Activated CD8-positive, alpha-beta memory T cell treated with anti-CD3 and anti-CD28 coated beads, Interleukin-2, amount 50 U/mL, for 4 hours (primary cell): ENCODE measurements at regions not wholly inside any gene's neighbourhood (a gene's known extent, or its start where the extent isn't known, plus 50 kb on each side); places are given as distances from the start of the nearest gene placed in this dataset.
"Not testable (repeated sequence)": the region's sequence is repeated elsewhere in the genome, so short reads cannot be mapped to it uniquely, and the experiment has no call there.

ENCODE experiments used
- DNase-seq: peaks from one replicate; pipeline ENCODE4 v3.0.0-alpha.2; 2020

DNA sequence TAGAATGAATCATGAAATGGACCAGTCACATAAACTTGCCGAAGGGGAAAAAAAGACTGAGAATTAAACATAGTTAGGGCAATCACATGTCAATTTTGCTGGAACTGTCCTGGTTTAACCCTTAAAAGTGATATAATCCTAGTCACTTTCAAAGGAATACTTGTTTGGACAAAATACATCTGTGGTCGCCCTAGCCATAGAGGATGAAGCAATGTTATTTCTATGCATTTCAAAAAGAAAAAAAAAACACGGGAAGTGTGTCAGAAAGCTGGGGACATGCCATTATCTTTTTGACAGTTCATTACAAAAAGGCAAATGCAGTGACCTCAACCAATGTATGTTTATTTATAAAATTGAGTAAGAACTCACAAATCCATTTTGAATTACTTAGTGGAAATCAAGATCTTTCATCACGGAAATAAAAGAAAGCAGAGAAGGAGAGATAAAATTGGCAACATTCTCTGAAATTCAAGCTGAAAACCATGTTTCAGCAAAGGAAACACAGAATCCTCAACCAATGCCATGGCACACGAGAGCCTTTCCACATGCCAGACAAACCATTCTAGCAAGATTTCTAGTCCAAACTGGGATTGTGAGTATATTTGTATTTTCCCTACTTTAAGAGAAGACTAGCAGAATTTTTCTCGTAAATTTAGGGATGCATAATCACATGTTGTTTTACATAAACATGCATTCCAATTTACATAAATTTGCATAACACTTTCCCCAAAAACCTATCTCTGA is 854.3 kb upstream of the ACVR2A start:
- DNase-seq: no peak

DNA sequence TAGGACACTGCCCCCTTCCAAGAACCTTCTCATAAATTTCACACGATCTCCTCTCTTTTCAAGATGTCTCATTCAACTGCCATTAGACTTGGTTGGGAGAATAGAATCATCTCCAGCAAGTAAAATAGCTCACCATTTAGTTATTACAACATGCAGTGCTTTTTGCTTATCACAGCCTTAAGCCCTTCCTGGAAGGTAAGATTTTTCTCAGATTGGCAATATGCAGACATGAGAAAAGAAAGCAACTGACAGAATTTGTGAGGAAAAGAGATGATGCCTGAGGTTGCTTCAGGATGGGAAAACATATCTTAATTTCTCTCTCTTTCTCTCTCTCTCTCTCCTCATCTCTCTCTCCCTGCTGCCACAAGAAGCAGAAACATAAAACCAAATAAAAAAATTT is 855.1 kb upstream of the ACVR2A start:
- no peak for DNase-seq

- no peak for DNase-seq
These were observed 856.8 kb upstream of the ACVR2A start for GRCh38 chr2:146987996-146988395.

GRCh38 chr2:146986161-146986560 is 858.7 kb upstream of the ACVR2A start:
- DNase-seq: no peak

DNA sequence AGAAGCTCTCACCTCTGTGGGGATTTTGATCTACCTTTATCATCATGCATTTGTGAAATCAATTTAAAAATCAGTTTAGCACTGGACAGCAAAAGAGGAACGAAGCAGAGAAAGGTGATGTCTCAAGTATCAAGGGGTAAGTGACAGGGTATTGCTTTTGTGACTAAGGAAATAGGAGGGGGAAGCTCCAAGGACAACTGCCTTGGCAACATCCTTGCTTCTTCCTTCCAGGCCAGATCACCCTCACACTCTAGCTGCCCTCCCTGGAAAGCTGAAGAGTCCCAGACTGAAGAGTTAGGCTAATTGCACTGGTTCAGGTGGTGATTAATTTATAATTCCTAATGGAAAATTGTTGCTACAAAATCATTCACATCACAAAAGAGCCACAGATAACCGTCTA is 859.1 kb upstream of the ACVR2A start:
- no peak for DNase-seq

GRCh38 chr2:146984014-146984413 is 860.8 kb upstream of the ACVR2A start:
- DNase-seq: no peak

DNA sequence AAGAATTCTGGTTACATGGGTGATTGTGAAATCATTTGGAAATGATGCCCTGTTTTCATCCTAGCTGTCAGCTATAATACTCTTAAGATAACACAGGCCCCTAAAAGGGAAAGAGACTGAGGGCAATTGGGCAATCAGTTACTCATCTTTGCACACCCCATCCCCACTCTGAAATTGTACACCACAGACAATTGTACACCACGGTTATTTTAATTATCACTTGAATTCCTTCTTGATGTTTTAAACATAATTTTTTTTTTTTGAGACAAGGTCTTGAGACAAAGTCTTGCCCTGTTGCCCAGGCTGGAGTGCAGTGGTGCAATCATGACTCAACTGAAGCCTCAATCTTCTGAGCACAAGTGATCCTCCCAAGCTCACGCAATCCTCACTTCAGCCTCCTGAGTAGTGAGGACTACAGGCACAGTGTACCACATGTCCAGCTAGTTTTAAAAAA is 862.4 kb upstream of the ACVR2A start:
- no peak for DNase-seq

- DNase-seq: no peak
These were observed 862.9 kb upstream of the ACVR2A start for GRCh38 chr2:146981921-146982320.

DNA sequence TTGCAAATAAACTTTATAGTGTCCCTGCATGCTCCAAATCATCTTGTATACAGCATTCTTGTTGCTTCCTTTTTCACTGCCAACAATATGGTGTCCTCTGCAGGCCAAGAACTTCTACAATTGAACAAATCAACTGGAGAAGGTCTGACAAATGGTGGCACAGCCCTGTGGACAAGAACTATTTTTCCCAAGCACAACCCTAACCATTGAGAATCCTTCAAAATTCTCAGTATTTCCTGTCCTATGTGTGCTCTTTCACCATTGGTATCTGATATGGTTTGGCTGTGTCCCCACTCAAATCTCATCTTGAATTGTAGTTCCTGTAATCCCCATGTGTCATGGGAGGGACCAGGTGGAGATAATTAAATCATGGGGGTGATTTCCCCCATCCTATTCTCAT is 865.1 kb upstream of the ACVR2A start:
- DNase-seq: no peak

- no peak for DNase-seq
These were observed 866.0 kb upstream of the ACVR2A start for GRCh38 chr2:146978577-146979555.

DNA sequence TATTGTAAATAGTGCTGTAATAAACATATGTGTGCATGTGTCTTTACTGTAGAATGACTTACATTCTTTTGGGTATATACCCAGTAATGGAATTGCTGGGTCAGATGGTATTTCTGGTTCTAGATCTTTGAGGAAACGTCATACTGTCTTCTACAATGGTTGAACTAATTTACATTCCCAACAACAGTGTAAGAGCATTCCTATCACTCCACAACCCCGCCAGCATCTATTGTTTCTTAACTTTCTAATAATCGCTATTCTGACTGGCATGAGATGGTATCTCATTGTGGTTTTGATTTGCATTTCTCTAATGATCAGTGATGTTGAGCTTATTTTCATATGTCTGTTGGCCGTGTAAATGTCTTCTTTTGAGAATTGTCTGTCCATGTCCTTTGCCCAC is 873.8 kb upstream of the ACVR2A start:
- DNase-seq: not testable (repeated sequence)

DNA sequence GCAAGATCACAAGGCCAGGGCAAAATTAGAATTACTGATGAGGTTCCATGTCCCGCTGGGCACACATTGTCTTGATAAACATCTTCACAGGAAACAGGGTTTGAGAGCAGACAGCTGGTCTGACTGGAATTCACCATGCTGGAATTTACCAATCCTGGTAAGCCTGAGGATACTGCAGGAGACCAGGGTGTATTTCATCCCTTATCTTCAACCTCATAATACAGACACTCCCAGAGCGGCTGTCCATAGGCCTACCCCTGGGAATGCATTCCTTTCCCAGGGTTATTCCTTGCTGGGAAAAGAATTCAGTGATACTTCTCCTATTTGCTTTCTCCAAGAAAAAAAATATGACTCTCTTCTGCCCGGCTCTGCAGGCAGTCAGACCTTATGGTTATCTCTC is 875.1 kb upstream of the ACVR2A start:
- not testable (repeated sequence) for DNase-seq

- DNase-seq: no peak
These were observed 880.3 kb upstream of the ACVR2A start for GRCh38 chr2:146964494-146964893.

DNA sequence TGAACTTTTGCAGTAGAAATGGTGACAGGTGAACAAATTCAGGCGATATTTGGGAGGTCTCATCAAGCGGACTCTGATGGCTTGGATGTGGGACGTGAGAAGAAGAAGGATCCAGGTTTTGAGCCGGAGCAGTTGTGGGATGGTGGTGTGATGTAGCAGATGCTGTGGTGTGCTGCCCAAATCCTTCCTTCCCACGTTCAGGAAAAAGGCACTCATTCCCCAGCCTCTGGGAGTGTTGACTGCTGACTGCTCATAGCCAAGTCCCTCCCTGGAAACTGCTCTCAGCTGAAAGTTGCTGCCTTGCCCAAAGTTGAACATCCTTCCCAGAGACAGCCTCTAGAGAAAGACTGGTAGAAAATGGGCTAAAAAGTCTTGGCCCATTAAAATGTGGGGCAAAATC is 890.3 kb upstream of the ACVR2A start:
- DNase-seq: no peak

GRCh38 chr2:146952696-146953095 is 892.1 kb upstream of the ACVR2A start:
- DNase-seq: no peak

DNA sequence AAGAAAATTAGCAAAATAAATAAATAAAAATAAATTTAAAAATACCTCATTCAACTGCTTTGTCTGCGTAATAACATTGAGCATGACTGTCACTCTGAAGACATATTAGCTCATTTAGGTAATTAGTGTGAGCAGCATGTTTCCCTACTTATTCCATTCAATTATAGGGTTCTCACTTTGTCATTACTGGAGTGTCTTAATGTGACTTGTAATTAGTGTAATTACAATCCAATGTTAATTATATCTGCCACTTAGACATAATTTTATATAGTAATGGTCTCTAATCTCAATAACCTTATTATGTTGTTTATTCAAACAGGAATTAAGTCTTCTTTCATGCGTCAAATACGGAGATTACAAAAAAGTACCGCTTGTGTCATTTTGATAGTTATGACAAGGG is 893.9 kb upstream of the ACVR2A start:
- DNase-seq: no peak

DNA sequence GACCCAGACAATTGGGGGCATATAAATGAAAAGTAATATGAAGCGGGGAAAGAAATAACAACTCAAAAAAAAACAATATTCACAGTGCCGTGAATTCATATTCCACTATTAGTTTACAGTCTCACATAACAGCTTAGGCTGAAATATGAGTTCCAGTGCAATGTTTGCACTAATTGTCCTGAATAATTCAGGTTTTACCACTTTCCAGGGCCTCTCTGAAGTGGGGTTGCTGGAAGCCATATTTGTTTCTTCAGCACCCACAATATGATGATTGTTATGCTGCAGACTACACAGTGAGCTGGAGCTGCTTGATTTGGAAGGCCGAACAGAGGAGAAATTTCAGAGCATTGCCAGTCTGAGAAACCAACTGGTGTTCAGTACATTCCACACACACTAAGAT is 894.5 kb upstream of the ACVR2A start:
- DNase-seq: no peak

DNA sequence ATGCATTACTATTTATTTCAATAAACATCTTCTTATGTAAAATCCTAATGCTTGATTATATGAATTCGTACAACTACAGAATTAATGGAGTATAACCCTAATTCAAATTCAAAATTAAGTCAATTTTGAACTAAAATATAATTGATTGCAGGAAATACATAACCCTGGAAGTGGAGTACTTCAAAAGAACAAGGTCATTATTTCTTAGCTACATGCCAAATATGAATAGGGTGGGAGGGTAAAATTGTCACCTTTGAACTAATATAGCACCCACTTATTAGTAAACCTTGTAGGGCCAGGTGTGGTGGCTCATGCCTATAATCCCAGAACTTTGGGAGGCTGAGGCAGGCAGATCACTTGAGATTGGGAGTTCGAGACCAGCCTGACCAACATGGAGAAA is 895.4 kb upstream of the ACVR2A start:
- DNase-seq: no peak

GRCh38 chr2:146944601-146945000 is 900.2 kb upstream of the ACVR2A start:
- no peak for DNase-seq

GRCh38 chr2:146939991-146940685 is 904.7 kb upstream of the ACVR2A start:
- DNase-seq: no peak

DNA sequence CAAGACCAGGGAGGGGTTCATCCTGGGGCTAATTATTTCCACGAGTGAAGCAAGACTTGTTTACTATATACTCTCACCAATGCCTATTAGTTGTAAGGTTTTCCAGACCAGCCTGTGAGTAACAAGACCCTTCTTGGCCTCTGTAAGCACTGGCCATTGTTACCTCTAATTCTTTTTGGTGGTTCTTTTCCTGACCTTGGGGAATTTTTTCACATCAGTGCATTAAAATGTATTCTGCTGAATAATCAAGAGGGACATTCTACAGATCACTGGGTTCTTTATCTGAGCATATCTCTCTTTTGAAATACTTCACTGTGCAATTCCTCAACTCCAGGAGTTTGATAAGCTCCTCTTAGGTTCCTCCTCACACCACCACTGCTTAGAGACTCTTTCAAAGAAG is 909.9 kb upstream of the ACVR2A start:
- no peak for DNase-seq

DNA sequence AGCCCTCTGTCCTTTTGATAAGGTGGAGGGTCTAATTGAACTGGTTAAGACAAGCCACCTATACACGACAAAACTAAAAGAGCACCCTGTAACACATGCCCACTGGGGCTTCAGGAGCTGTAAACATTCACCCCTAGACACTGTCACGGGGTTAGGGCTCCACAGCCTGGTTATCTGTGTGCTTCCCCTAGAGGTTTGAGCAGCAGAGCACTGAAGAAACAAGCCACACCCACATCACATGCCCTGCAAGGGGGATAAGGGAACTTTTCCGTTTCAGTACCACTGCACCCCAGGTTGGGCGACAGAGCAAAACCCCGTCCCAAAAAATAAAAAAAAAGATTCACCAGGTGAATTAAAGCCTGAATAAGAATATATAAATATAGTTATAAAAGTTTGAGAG is 913.7 kb upstream of the ACVR2A start:
- no peak for DNase-seq

DNA sequence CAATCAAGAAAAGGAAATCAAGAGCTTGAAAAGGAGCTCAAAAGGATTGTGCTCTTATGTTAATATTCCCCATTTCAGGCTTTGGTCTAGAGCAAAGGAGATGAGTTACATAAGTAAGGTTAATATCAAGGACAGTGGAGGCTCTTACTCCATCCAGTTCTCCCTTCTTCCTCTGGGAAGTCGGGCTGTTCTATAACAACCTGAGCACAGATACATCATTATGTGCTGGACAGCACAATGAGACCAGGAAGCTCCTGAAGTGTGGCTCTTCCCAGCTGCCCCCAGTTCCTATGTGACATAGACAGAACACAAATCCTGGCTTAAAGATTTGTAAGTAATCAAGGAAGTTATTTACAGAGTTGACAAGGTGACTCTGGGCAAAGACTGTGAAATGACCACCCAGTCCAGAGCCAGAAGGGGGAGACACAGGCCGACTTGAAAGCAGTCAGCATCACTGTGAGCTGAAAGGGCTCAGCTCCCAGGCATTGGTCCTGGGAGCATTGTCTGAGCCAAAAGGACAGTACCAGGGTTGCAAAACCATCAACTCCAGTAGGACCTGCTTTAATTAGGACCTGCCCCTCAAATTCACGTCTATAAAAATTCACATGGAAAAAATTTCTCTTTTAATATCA is 917.6 kb upstream of the ACVR2A start:
- DNase-seq: no peak
